ENCODE measurements at regions not wholly inside any gene's neighbourhood (a gene's known extent, or its start where the extent isn't known, plus 50 kb on each side); places are given as distances from the start of the nearest gene placed in this dataset.

- TF ChIP-seq EP300 (conservative IDR thresholded peaks at IDR 0.05; ENCODE audit: poor library complexity, severe bottlenecking): no peak
- no peak for TF ChIP-seq REST (IDR thresholded peaks at IDR 0.05; ENCODE audit: borderline replicate concordance)
- TF ChIP-seq CTCF (IDR thresholded peaks at IDR 0.05; ENCODE audit: poor library complexity, severe bottlenecking): no peak
- TF ChIP-seq EZH2 (IDR thresholded peaks at IDR 0.05; ENCODE audit: borderline replicate concordance, insufficient read depth, low read length, poor library complexity, severe bottlenecking): no peak
- no peak for TF ChIP-seq POLR2AphosphoS5 (IDR thresholded peaks at IDR 0.05)
- TF ChIP-seq TAF1 (IDR thresholded peaks at IDR 0.05; ENCODE audit: low read depth): no peak
- TF ChIP-seq SMC3 (conservative IDR thresholded peaks at IDR 0.05; ENCODE audit: poor library complexity): no peak
- TF ChIP-seq RAD21 (conservative IDR thresholded peaks at IDR 0.05): no peak
These were observed 330.2 kb downstream of the OSTF1 start for GRCh38 chr9:75418518-75418917.
